HEK293 (cell line): ENCODE measurements at regions not wholly inside any gene's neighbourhood (a gene's known extent, or its start where the extent isn't known, plus 50 kb on each side); places are given as distances from the start of the nearest gene placed in this dataset.

ENCODE experiments used
- CTCF ChIA-PET: fragments of 350-600 bp; formaldehyde crosslinking; extraction: SDS; loops from one replicate; lab custom pipeline; 2021; ENCODE audit warnings: antibody characterized with exemption; lab: Yijun Ruan, JAX
- POLR2A ChIA-PET: fragments of 300-600 bp; formaldehyde crosslinking; extraction: SDS; loops from one replicate; lab custom pipeline; 2020; ENCODE audit warnings: antibody characterized with exemption, inconsistent platforms; lab: Yijun Ruan, JAX
- H3K27ac ChIP-seq: fragments of 200-500 bp; sonication (Bioruptor generic); 2 replicates; pipeline ENCODE4 v1.5.1; 2014; ENCODE audit warnings: low read depth, low read length, control low read depth, inconsistent platforms; ENCODE audit errors: extremely low read depth
- H3K36me3 ChIP-seq, 2 experiments: fragments of 200-500 bp in 1 of 2; sonication (Bioruptor generic) in 1 of 2; 1 replicate in 1 of 2; 2 replicates in 1 of 2; pipeline ENCODE4 v1.5.1; 2014 to 2017; ENCODE audit warnings: inconsistent platforms in 2 of 2, low read length in 2 of 2; ENCODE audit not compliant: control insufficient read depth in 2 of 2, insufficient read depth in 1 of 2
- H3K4me1 ChIP-seq: fragments of 200-500 bp; sonication (Bioruptor generic); 2 replicates; pipeline ENCODE4 v1.5.1; 2014; ENCODE audit warnings: mild to moderate bottlenecking, low read length, inconsistent platforms; ENCODE audit not compliant: control insufficient read depth, insufficient read depth
- H3K4me3 ChIP-seq: 2 replicates; pipeline ENCODE4 v1.5.1; 2011; ENCODE audit warnings: low read depth, mild to moderate bottlenecking, control low read depth, low read length, moderate library complexity
- H3K9me3 ChIP-seq: fragments of 200-500 bp; sonication (Bioruptor generic); 2 replicates; pipeline ENCODE4 v1.5.1; 2014; ENCODE audit warnings: low read depth, low read length, inconsistent platforms; ENCODE audit not compliant: control insufficient read depth, insufficient read depth
- BCL6B ChIP-seq: fragments of 450-650 bp; formaldehyde crosslinking; IDR thresholded peaks from 2 replicates; pipeline ENCODE4 v1.5.1; 2017; ENCODE audit warnings: missing biosample characterization, missing genetic modification characterization
- GFI1B ChIP-seq: fragments of 450-650 bp; formaldehyde crosslinking; IDR thresholded peaks from 2 replicates; pipeline ENCODE4 v1.5.1; 2016; ENCODE audit warnings: missing biosample characterization, missing genetic modification characterization
- MZF1 ChIP-seq: fragments of 450-650 bp; formaldehyde crosslinking; IDR thresholded peaks from 2 replicates; pipeline ENCODE4 v1.5.1; 2017; ENCODE audit warnings: missing biosample characterization, missing genetic modification characterization, borderline replicate concordance
- OVOL3 ChIP-seq: fragments of 450-650 bp; formaldehyde crosslinking; IDR thresholded peaks from 2 replicates; pipeline ENCODE4 v1.5.1; 2016; ENCODE audit warnings: missing biosample characterization, missing genetic modification characterization
- REPIN1 ChIP-seq: fragments of 450-650 bp; formaldehyde crosslinking; IDR thresholded peaks from 2 replicates; pipeline ENCODE4 v1.5.1; 2017; ENCODE audit warnings: missing biosample characterization, missing genetic modification characterization, low read depth
- TCF7L2 ChIP-seq: IDR thresholded peaks from 2 replicates; pipeline ENCODE4 v1.6.1; 2011; ENCODE audit warnings: low read depth, mild to moderate bottlenecking, inconsistent platforms, low read length, moderate library complexity, borderline replicate concordance
- YY1 ChIP-seq: fragments of 450-650 bp; formaldehyde crosslinking; IDR thresholded peaks from 2 replicates; pipeline ENCODE4 v1.5.1; 2018; ENCODE audit warnings: missing biosample characterization, missing genetic modification characterization
- ZBTB11 ChIP-seq: fragments of 450-650 bp; formaldehyde crosslinking; conservative IDR thresholded peaks from 2 replicates; pipeline ENCODE4 v1.5.1; 2016; ENCODE audit warnings: low read depth, missing biosample characterization, missing genetic modification characterization
- ZBTB49 ChIP-seq: fragments of 450-650 bp; formaldehyde crosslinking; IDR thresholded peaks from 2 replicates; pipeline ENCODE4 v1.5.1; 2016; ENCODE audit warnings: missing biosample characterization, missing genetic modification characterization, low read depth
- ZBTB8A ChIP-seq: fragments of 450-650 bp; formaldehyde crosslinking; IDR thresholded peaks from 2 replicates; pipeline ENCODE4 v1.5.1; 2016; ENCODE audit warnings: missing biosample characterization, missing genetic modification characterization
- ZNF121 ChIP-seq: fragments of 450-650 bp; formaldehyde crosslinking; IDR thresholded peaks from 2 replicates; pipeline ENCODE4 v1.5.1; 2016; ENCODE audit warnings: missing biosample characterization, missing genetic modification characterization
- ZNF146 ChIP-seq: fragments of 450-650 bp; formaldehyde crosslinking; IDR thresholded peaks from 2 replicates; pipeline ENCODE4 v1.5.1; 2016; ENCODE audit warnings: missing biosample characterization, missing genetic modification characterization
- ZNF16 ChIP-seq: fragments of 450-650 bp; formaldehyde crosslinking; IDR thresholded peaks from 2 replicates; pipeline ENCODE4 v1.5.1; 2016; ENCODE audit warnings: low read depth, missing biosample characterization, missing genetic modification characterization
- ZNF169 ChIP-seq: fragments of 450-650 bp; formaldehyde crosslinking; IDR thresholded peaks from 2 replicates; pipeline ENCODE4 v1.5.1; 2016; ENCODE audit warnings: missing biosample characterization, missing genetic modification characterization
- ZNF311 ChIP-seq: fragments of 450-650 bp; formaldehyde crosslinking; IDR thresholded peaks from 2 replicates; pipeline ENCODE4 v1.5.1; 2017; ENCODE audit warnings: missing biosample characterization, missing genetic modification characterization, borderline replicate concordance
- ZNF354C ChIP-seq: fragments of 450-650 bp; formaldehyde crosslinking; IDR thresholded peaks from 2 replicates; pipeline ENCODE4 v1.5.1; 2016; ENCODE audit warnings: missing biosample characterization, missing genetic modification characterization, low read depth, borderline replicate concordance
- ZNF366 ChIP-seq: fragments of 450-650 bp; formaldehyde crosslinking; conservative IDR thresholded peaks from 2 replicates; pipeline ENCODE4 v1.5.1; 2016; ENCODE audit warnings: missing biosample characterization, missing genetic modification characterization
- ZNF391 ChIP-seq: fragments of 450-650 bp; formaldehyde crosslinking; IDR thresholded peaks from 2 replicates; pipeline ENCODE4 v1.5.1; 2016; ENCODE audit warnings: low read depth, missing biosample characterization, missing genetic modification characterization, borderline replicate concordance
- ZNF530 ChIP-seq: fragments of 450-650 bp; formaldehyde crosslinking; IDR thresholded peaks from 2 replicates; pipeline ENCODE4 v1.5.1; 2016; ENCODE audit warnings: low read depth, missing biosample characterization, missing genetic modification characterization
- ZNF544 ChIP-seq: fragments of 450-650 bp; formaldehyde crosslinking; IDR thresholded peaks from 2 replicates; pipeline ENCODE4 v1.5.0; 2017; ENCODE audit warnings: missing biosample characterization, missing genetic modification characterization
- ZNF571 ChIP-seq: fragments of 450-650 bp; formaldehyde crosslinking; IDR thresholded peaks from 2 replicates; pipeline ENCODE4 v1.5.0; 2017; ENCODE audit warnings: missing biosample characterization, missing genetic modification characterization
- ZNF623 ChIP-seq: fragments of 450-650 bp; formaldehyde crosslinking; IDR thresholded peaks from 2 replicates; pipeline ENCODE4 v1.5.1; 2016; ENCODE audit warnings: missing biosample characterization, missing genetic modification characterization
- ZNF677 ChIP-seq: fragments of 450-650 bp; IDR thresholded peaks from 2 replicates; pipeline ENCODE4 v1.5.0; 2018; ENCODE audit warnings: missing biosample characterization, mild to moderate bottlenecking, missing genetic modification characterization, moderate library complexity
- ZNF843 ChIP-seq: fragments of 450-650 bp; formaldehyde crosslinking; IDR thresholded peaks from 2 replicates; pipeline ENCODE4 v1.5.1; 2016; ENCODE audit warnings: missing biosample characterization, missing genetic modification characterization
- ZXDB ChIP-seq: fragments of 450-650 bp; formaldehyde crosslinking; IDR thresholded peaks from 2 replicates; pipeline ENCODE4 v1.5.1; 2016; ENCODE audit warnings: missing biosample characterization, missing genetic modification characterization
- TF ChIP-seq, protein P1 (sequence below): fragments of 450-650 bp; formaldehyde crosslinking; IDR thresholded peaks from 2 replicates; pipeline ENCODE4 v1.5.1; 2016; ENCODE audit warnings: missing biosample characterization, missing genetic modification characterization
- TF ChIP-seq, protein P2 (sequence below): fragments of 450-650 bp; formaldehyde crosslinking; IDR thresholded peaks from 2 replicates; pipeline ENCODE4 v1.5.1; 2016; ENCODE audit warnings: missing biosample characterization, missing genetic modification characterization

DNA sequence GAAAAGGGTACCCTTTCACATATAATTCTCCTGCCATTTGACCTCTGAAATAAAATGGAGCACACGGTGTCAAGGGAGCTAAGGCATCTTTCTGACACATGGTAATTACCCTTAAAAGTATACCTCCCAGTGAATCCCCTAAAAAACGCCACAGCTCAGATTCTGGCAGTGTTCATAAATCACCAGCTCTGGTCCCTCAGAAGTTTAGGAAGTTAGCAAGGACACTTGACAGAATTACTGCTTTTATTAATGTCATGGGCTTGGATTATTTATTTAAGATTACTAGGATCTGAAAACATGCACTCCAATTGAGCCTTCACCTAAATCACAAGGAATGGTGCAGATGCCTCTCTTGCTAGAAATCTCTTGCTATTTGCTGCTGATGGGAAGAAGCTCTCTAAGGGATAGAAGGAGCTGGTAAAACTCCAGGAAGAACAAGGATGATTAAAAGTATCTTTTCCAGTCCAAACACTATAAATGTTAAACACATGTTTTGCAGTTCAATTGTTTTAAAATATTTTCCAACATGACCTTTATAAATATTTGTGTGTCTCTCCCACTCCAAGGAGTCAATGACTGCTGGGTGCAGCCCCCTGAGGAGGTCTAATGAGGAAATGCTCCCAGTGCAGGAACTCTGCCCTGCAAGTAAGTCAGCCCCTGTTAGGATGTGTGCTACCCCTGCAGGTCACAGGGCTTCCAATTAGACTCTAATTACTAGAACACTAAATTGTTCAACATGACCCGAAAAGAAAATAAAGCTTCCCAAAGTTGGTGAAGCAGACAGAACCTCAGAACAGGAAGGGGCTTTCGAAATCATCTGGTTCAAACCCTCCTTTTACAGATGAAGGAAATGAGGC is 230.3 kb downstream of the TFAP2A start:
- Histone ChIP-seq H3K4me1 (peaks cover 12% of the 10 kb centered on the region), H3K27ac (no peak overlapping the region), H3K9me3 (no peaks in the 10 kb centered on the region), H3K36me3 (no peaks in the 10 kb centered on the region), H3K4me3 (no peak overlapping the region)
- POLR2A ChIA-PET: no interaction called here
- CTCF ChIA-PET: no interaction called here
- TF ChIP-seq ZNF530 (tag by site-specific recombination): no peak
- TF ChIP-seq ZBTB11: no peak
- no peak for TF ChIP-seq REPIN1 (tag by site-specific recombination)
- TF ChIP-seq YY1: no peak
- TF ChIP-seq, protein P1, sequence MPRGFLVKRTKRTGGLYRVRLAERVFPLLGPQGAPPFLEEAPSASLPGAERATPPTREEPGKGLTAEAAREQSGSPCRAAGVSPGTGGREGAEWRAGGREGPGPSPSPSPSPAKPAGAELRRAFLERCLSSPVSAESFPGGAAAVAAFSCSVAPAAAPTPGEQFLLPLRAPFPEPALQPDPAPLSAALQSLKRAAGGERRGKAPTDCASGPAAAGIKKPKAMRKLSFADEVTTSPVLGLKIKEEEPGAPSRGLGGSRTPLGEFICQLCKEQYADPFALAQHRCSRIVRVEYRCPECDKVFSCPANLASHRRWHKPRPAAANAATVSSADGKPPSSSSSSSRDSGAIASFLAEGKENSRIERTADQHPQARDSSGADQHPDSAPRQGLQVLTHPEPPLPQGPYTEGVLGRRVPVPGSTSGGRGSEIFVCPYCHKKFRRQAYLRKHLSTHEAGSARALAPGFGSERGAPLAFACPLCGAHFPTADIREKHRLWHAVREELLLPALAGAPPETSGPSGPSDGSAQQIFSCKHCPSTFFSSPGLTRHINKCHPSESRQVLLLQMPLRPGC (tag by site-specific recombination): no peak
- no peak for TF ChIP-seq ZNF366 (tag by site-specific recombination)
- peak; percentile 32; the same call in 1 of the 2 replicates for TF ChIP-seq BCL6B (tag by site-specific recombination)
- TF ChIP-seq ZNF311 (tag by site-specific recombination): no peak
- TF ChIP-seq ZNF169 (tag by site-specific recombination): no peak
- peak; percentile 71; the same call in 1 of the 2 replicates for TF ChIP-seq TCF7L2
- no peak for TF ChIP-seq ZNF623 (tag by site-specific recombination)
- peak; percentile 19; the same call in 1 of the 2 replicates for TF ChIP-seq ZNF843 (tag by site-specific recombination)
- TF ChIP-seq ZNF391 (tag by site-specific recombination): no peak
- TF ChIP-seq GFI1B (tag by site-specific recombination): no peak
- TF ChIP-seq, protein P2, sequence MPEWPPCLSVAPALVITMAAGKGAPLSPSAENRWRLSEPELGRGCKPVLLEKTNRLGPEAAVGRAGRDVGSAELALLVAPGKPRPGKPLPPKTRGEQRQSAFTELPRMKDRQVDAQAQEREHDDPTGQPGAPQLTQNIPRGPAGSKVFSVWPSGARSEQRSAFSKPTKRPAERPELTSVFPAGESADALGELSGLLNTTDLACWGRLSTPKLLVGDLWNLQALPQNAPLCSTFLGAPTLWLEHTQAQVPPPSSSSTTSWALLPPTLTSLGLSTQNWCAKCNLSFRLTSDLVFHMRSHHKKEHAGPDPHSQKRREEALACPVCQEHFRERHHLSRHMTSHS (tag by site-specific recombination): no peak
- no peak for TF ChIP-seq ZBTB49 (tag by site-specific recombination)
- 0 out of 2 replicates have a peak, but pooled peaks have one; percentile 10 for TF ChIP-seq ZBTB8A (tag by site-specific recombination)
- TF ChIP-seq ZNF121 (tag by site-specific recombination): no peak
- no peak for TF ChIP-seq ZNF146 (tag by site-specific recombination)
- peak; percentile 55; the same call in 1 of the 2 replicates for TF ChIP-seq MZF1 (tag by site-specific recombination)
- TF ChIP-seq ZNF354C: no peak
- TF ChIP-seq ZNF677 (tag by site-specific recombination): no peak
- TF ChIP-seq ZNF544: no peak
- no peak for TF ChIP-seq ZNF16
- TF ChIP-seq ZXDB (tag by site-specific recombination): 0 out of 2 replicates have a peak, but pooled peaks have one; percentile 27
- TF ChIP-seq OVOL3: no peak
- TF ChIP-seq ZNF571: no peak
